ENCODE measurements at regions not wholly inside any gene's neighbourhood (a gene's known extent, or its start where the extent isn't known, plus 50 kb on each side); places are given as distances from the start of the nearest gene placed in this dataset.

DNA sequence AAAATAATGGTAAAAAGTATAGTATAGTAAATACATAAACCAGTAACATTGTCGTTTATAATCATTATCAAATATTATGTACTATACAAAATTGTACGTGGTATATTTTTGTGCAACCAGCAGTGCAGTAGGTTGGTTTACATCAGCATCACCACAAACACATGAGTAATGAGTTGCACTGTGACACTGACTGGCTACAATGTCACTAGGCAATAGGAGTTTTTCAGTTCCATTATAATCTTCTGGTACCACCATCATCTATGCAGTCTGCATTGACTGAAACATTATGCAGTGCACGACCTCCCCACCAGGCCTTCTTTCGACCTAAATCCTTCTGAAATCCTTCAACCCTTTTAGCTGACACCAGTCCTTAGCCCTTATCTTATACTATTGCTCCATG is 105.8 kb downstream of the SREK1 start:
- Mint-ChIP-seq H3K9me3 (no peaks in the 10 kb centered on the region), H3K27ac (no peak overlapping the region)

DNA sequence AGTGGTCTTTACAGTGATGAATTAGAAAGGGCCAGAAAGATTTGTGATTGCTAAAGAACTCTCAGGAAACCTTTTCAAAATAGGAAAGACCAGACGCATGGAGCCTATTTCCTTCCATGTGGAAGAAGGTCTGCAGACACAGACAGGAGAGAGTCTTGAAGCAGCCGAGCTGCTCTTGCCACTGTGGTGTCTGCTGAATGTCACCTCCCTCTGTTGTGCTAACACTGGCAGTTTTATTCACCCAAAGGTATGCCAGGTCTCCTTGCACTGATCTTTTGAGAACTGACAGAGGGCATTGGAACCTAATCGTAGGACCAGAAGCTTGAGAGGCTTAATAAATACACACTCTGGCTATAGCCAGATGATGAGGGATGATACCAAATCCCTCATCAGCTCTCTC is 108.7 kb downstream of the SREK1 start:
- POLR2A ChIA-PET, result no interaction called here
- peaks cover 0 to under 1% (median 0%) of the 10 kb centered on the region in 5 donors for H3K9me3 Mint-ChIP-seq
- no peak for DNase-seq
- CTCF ChIA-PET, result no interaction called here
- no peak overlapping the region for H3K27ac ChIP-seq (ENCODE audit: low read depth, low read length)
- H3K4me3 Mint-ChIP-seq, result no peak overlapping the region
- no peak overlapping the region for H3K4me3 ChIP-seq (ENCODE audit: low read length)
- no peak overlapping the region for H3K27ac Mint-ChIP-seq
- H3K4me1 Mint-ChIP-seq, result no peaks in the 10 kb centered on the region
- H3K9me3 ChIP-seq (ENCODE audit: low read length), result no peaks in the 10 kb centered on the region
- no peaks in the 10 kb centered on the region for H3K4me1 ChIP-seq (ENCODE audit: insufficient read depth, low read length)
- no peaks in the 10 kb centered on the region for H3K27me3 ChIP-seq (ENCODE audit: insufficient read depth, low read length, poor library complexity, severe bottlenecking)
- H3K36me3 Mint-ChIP-seq, result no peaks in the 10 kb centered on the region
- H3K27me3 Mint-ChIP-seq, result no peaks in the 10 kb centered on the region
- H3K36me3 ChIP-seq (ENCODE audit: insufficient read depth, low read length), result no peaks in the 10 kb centered on the region

More for the DNA sequence above, 105.8 kb downstream of the SREK1 start:
- H3K4me1 ChIP-seq (ENCODE audit: insufficient read depth, low read length), result no peaks in the 10 kb centered on the region
- H3K4me3 ChIP-seq (ENCODE audit: low read length), result no peak overlapping the region
- ChIA-PET CTCF (no interaction called here), POLR2A (no interaction called here)
- Mint-ChIP-seq H3K27me3 (no peaks in the 10 kb centered on the region), H3K4me1 (no peaks in the 10 kb centered on the region), H3K4me3 (no peak overlapping the region), H3K36me3 (no peaks in the 10 kb centered on the region)
- no peaks in the 10 kb centered on the region for H3K36me3 ChIP-seq (ENCODE audit: insufficient read depth, low read length)
- no peak for DNase-seq
- no peaks in the 10 kb centered on the region for H3K27me3 ChIP-seq (ENCODE audit: insufficient read depth, low read length, poor library complexity, severe bottlenecking)
- no peak overlapping the region for H3K27ac ChIP-seq (ENCODE audit: low read depth, low read length)
- no peaks in the 10 kb centered on the region for H3K9me3 ChIP-seq (ENCODE audit: low read length)

DNA sequence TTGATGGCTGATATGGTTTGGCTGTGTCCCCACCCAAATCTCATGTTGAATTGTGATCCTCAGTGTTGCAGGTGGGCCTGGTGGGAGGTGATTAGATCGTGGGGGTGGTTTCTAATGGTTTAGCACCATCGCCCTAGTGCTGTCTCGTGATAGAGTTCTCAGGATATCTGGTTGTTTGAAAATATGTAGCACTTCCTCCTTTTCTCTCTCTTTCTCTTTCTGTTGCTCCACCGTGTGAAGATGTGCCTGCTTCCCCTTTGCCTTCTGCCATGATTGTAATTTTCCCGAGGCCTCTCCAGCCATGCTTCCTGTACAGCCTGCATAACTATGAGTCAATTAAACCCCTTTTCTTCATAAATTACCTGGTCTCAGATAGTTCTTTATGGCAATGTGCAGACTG is 111.6 kb downstream of the SREK1 start:
- no peak for DNase-seq

GRCh38 chr5:66273121-66273520 is 129.0 kb downstream of the SREK1 start:
- Mint-ChIP-seq H3K27me3 (peaks cover 19 to 40% of the 10 kb centered on the region in 2 donors), H3K4me1 (no peaks in the 10 kb centered on the region)

More for the DNA sequence above, 111.6 kb downstream of the SREK1 start:
- ChIA-PET POLR2A (no interaction called here), CTCF (no interaction called here)
- no peak overlapping the region for H3K27ac Mint-ChIP-seq
- H3K36me3 Mint-ChIP-seq, result no peaks in the 10 kb centered on the region
- H3K4me3 Mint-ChIP-seq, result no peak overlapping the region
- H3K27ac ChIP-seq (ENCODE audit: low read depth, low read length), result no peak overlapping the region
- H3K4me1 Mint-ChIP-seq, result no peaks in the 10 kb centered on the region
- no peaks in the 10 kb centered on the region for H3K36me3 ChIP-seq (ENCODE audit: insufficient read depth, low read length)
- H3K27me3 ChIP-seq (ENCODE audit: insufficient read depth, low read length, poor library complexity, severe bottlenecking), result no peaks in the 10 kb centered on the region
- peaks cover 0 to 4% (median 0%) of the 10 kb centered on the region in 5 donors for H3K9me3 Mint-ChIP-seq
- no peaks in the 10 kb centered on the region for H3K9me3 ChIP-seq (ENCODE audit: low read length)
- H3K4me1 ChIP-seq (ENCODE audit: insufficient read depth, low read length), result no peaks in the 10 kb centered on the region
- no peaks in the 10 kb centered on the region for H3K27me3 Mint-ChIP-seq
- H3K4me3 ChIP-seq (ENCODE audit: low read length), result no peak overlapping the region

DNA sequence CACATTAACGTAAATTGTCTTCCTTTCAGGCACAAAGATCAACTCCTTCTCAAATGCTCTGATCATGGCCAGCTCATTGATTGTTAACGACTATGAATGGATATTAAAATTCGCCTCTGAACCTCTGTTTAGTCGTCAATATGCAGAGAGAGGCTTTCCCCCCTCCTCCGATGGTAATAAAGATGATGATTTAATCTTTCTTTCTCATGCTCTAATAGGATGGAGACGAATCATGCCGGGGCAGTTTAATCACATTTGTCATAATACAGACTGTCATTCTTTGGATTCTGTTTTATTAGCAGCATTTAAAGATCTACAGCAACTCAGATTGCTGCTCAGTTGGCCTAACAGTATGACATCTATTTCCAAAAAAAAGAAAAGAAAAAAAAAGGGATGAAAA is 132.9 kb downstream of the SREK1 start:
- Mint-ChIP-seq H3K4me1 (no peaks in the 10 kb centered on the region), H3K4me3 (no peak overlapping the region), H3K27me3 (peaks cover 13 to 30% of the 10 kb centered on the region in 2 donors), H3K9me3 (no peaks in the 10 kb centered on the region), H3K36me3 (peaks cover 0 to 2% (median 0%) of the 10 kb centered on the region in 3 donors), H3K27ac (no peak overlapping the region)
- Histone ChIP-seq H3K36me3 (ENCODE audit: insufficient read depth, low read length) (no peaks in the 10 kb centered on the region), H3K4me3 (ENCODE audit: low read length) (no peak overlapping the region), H3K27me3 (ENCODE audit: insufficient read depth, low read length, poor library complexity, severe bottlenecking) (no peaks in the 10 kb centered on the region), H3K4me1 (ENCODE audit: insufficient read depth, low read length) (no peaks in the 10 kb centered on the region), H3K9me3 (ENCODE audit: low read length) (no peaks in the 10 kb centered on the region), H3K27ac (ENCODE audit: low read depth, low read length) (no peak overlapping the region)
- POLR2A ChIA-PET, result no interaction called here
- CTCF ChIA-PET, result no interaction called here
- no peak for DNase-seq

More at GRCh38 chr5:66273121-66273520, 129.0 kb downstream of the SREK1 start:
- no peaks in the 10 kb centered on the region for H3K9me3 ChIP-seq (ENCODE audit: low read length)
- Mint-ChIP-seq H3K36me3 (peaks cover 0 to 2% (median 0%) of the 10 kb centered on the region in 3 donors), H3K27ac (no peak overlapping the region), H3K4me3 (no peak overlapping the region), H3K9me3 (no peaks in the 10 kb centered on the region)
- H3K4me1 ChIP-seq (ENCODE audit: insufficient read depth, low read length), result no peaks in the 10 kb centered on the region
- H3K27ac ChIP-seq (ENCODE audit: low read depth, low read length), result no peak overlapping the region
- H3K4me3 ChIP-seq (ENCODE audit: low read length), result no peak overlapping the region
- no peak for DNase-seq
- ChIA-PET POLR2A (no interaction called here), CTCF (no interaction called here)
- no peaks in the 10 kb centered on the region for H3K27me3 ChIP-seq (ENCODE audit: insufficient read depth, low read length, poor library complexity, severe bottlenecking)
- H3K36me3 ChIP-seq (ENCODE audit: insufficient read depth, low read length), result no peaks in the 10 kb centered on the region

DNA sequence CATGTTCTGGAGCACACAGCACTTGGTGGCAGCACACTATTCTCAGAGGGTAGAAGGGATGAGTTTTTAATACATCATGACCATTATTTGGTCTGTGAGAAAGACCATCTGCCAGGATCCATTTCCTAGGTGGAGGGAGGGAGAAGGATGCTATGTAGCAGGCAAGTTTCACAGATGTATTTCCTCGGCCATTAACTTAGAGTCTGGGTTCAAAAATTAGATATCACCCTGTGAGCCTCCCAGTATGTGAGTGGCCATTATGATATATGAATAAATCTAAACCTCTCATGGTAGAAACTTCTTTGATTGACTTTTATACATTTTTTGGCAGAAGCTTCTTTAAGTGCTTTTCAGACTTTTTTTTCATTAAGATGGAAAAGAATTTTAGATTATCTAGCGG is 133.9 kb downstream of the SREK1 start:
- H3K27me3 ChIP-seq (ENCODE audit: insufficient read depth, low read length, poor library complexity, severe bottlenecking), result no peaks in the 10 kb centered on the region
- Mint-ChIP-seq H3K27ac (no peak overlapping the region), H3K36me3 (peaks cover 0 to 2% (median 0%) of the 10 kb centered on the region in 3 donors), H3K27me3 (peaks cover 9 to 30% of the 10 kb centered on the region in 2 donors), H3K4me3 (no peak overlapping the region), H3K9me3 (no peaks in the 10 kb centered on the region), H3K4me1 (no peaks in the 10 kb centered on the region)
- H3K27ac ChIP-seq (ENCODE audit: low read depth, low read length), result no peak overlapping the region
- H3K36me3 ChIP-seq (ENCODE audit: insufficient read depth, low read length), result no peaks in the 10 kb centered on the region
- H3K4me1 ChIP-seq (ENCODE audit: insufficient read depth, low read length), result no peaks in the 10 kb centered on the region
- CTCF ChIA-PET, result no interaction called here
- POLR2A ChIA-PET, result no interaction called here
- H3K4me3 ChIP-seq (ENCODE audit: low read length), result no peak overlapping the region
- DNase-seq, result no peak
- no peaks in the 10 kb centered on the region for H3K9me3 ChIP-seq (ENCODE audit: low read length)

- CTCF ChIA-PET, result no interaction called here
- Histone ChIP-seq H3K27ac (ENCODE audit: low read depth, low read length) (no peak overlapping the region), H3K27me3 (ENCODE audit: insufficient read depth, low read length, poor library complexity, severe bottlenecking) (no peaks in the 10 kb centered on the region), H3K4me3 (ENCODE audit: low read length) (no peak overlapping the region), H3K9me3 (ENCODE audit: low read length) (no peaks in the 10 kb centered on the region), H3K4me1 (ENCODE audit: insufficient read depth, low read length) (no peaks in the 10 kb centered on the region), H3K36me3 (ENCODE audit: insufficient read depth, low read length) (no peaks in the 10 kb centered on the region)
- Mint-ChIP-seq H3K27me3 (peaks cover 4 to 12% of the 10 kb centered on the region in 2 donors), H3K4me3 (no peak overlapping the region), H3K9me3 (no peaks in the 10 kb centered on the region), H3K27ac (no peak overlapping the region), H3K4me1 (no peaks in the 10 kb centered on the region), H3K36me3 (no peaks in the 10 kb centered on the region)
- POLR2A ChIA-PET, result no interaction called here
- DNase-seq, result no peak
Measured at GRCh38 chr5:66281294-66281693, 137.2 kb downstream of the SREK1 start.

GRCh38 chr5:66284588-66285342 is 140.7 kb downstream of the SREK1 start:
- peaks cover 5 to 15% of the 10 kb centered on the region in 2 donors for H3K27me3 Mint-ChIP-seq
- H3K27ac Mint-ChIP-seq, result no peak overlapping the region
- H3K27ac ChIP-seq (ENCODE audit: low read depth, low read length), result no peak overlapping the region
- H3K4me1 Mint-ChIP-seq, result no peaks in the 10 kb centered on the region
- no peaks in the 10 kb centered on the region for H3K36me3 ChIP-seq (ENCODE audit: insufficient read depth, low read length)
- H3K27me3 ChIP-seq (ENCODE audit: insufficient read depth, low read length, poor library complexity, severe bottlenecking), result no peaks in the 10 kb centered on the region
- CTCF ChIA-PET, result no interaction called here
- no peaks in the 10 kb centered on the region for H3K36me3 Mint-ChIP-seq
- H3K9me3 ChIP-seq (ENCODE audit: low read length), result no peaks in the 10 kb centered on the region
- DNase-seq, result no peak
- no peak overlapping the region for H3K4me3 Mint-ChIP-seq
- no peaks in the 10 kb centered on the region for H3K9me3 Mint-ChIP-seq
- no peaks in the 10 kb centered on the region for H3K4me1 ChIP-seq (ENCODE audit: insufficient read depth, low read length)
- POLR2A ChIA-PET, result no interaction called here
- H3K4me3 ChIP-seq (ENCODE audit: low read length), result no peak overlapping the region
